ENCODE measurements at regions not wholly inside any gene's neighbourhood (a gene's known extent, or its start where the extent isn't known, plus 50 kb on each side); places are given as distances from the start of the nearest gene placed in this dataset.

DNA sequence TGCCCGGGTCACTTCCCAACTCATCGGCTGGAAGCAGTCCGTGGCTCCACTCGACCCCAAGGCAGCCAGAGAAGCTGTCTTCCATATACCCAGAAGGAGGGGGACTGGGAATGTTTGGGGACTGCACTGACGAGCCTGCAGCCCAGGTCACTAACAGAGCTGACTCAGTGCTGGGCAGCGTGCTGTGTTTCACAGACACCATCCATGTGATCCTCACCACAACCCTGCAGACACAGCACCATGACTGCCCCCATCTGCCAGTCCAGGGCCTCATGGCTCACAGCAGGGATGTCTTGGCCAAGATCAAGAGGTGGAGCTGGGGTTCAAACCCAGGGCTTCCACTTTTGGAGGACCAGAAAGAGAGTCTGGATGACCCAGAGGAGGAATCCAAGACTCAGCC, 67.9 kb downstream of the KLHDC7A start:
- no peak overlapping the region for H3K4me3 ChIP-seq (ENCODE audit: low read depth, low read length)
- no peak for DNase-seq (ENCODE audit: low read depth)
- TF ChIP-seq, protein P1, sequence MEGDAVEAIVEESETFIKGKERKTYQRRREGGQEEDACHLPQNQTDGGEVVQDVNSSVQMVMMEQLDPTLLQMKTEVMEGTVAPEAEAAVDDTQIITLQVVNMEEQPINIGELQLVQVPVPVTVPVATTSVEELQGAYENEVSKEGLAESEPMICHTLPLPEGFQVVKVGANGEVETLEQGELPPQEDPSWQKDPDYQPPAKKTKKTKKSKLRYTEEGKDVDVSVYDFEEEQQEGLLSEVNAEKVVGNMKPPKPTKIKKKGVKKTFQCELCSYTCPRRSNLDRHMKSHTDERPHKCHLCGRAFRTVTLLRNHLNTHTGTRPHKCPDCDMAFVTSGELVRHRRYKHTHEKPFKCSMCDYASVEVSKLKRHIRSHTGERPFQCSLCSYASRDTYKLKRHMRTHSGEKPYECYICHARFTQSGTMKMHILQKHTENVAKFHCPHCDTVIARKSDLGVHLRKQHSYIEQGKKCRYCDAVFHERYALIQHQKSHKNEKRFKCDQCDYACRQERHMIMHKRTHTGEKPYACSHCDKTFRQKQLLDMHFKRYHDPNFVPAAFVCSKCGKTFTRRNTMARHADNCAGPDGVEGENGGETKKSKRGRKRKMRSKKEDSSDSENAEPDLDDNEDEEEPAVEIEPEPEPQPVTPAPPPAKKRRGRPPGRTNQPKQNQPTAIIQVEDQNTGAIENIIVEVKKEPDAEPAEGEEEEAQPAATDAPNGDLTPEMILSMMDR (IDR thresholded peaks at IDR 0.05; ENCODE audit: low read depth, low read length) = no peak
- TF ChIP-seq, protein P2, sequence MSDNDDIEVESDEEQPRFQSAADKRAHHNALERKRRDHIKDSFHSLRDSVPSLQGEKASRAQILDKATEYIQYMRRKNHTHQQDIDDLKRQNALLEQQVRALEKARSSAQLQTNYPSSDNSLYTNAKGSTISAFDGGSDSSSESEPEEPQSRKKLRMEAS (IDR thresholded peaks at IDR 0.05; ENCODE audit: low read depth, low read length) = no peak
- TF ChIP-seq MYC (IDR thresholded peaks at IDR 0.05; ENCODE audit: low read depth, low read length) = no peak
- no peak for TF ChIP-seq POLR2A (IDR thresholded peaks at IDR 0.05; ENCODE audit: extremely low read depth, insufficient read length)

DNA sequence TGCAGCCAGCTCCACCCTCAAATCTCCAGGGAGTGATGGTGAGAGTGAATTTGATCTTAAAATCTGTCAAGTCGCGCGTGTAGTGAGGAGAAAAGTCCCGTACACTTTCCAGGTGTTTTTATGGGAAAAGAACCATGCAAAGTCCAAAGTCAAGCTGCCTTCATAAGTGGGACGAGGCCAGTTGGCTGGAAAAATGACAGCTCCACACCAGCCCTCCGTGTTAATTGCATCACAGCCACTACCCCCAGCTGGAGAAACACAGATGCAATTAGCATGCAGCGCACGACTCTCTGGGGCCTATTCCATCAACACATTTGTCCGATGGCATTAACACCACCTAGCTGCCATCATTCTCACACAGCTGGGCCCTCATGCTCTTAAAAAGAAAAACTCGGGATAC, 68.4 kb downstream of the KLHDC7A start:
- TF ChIP-seq, protein P1 (IDR thresholded peaks at IDR 0.05; ENCODE audit: low read depth, low read length) = no peak
- TF ChIP-seq MYC (IDR thresholded peaks at IDR 0.05; ENCODE audit: low read depth, low read length) (no peak), POLR2A (IDR thresholded peaks at IDR 0.05; ENCODE audit: extremely low read depth, insufficient read length) (no peak)
- TF ChIP-seq, protein P2 (IDR thresholded peaks at IDR 0.05; ENCODE audit: low read depth, low read length) = no peak
- H3K4me3 ChIP-seq (ENCODE audit: low read depth, low read length) = no peak overlapping the region
- no peak for DNase-seq (ENCODE audit: low read depth)

DNA sequence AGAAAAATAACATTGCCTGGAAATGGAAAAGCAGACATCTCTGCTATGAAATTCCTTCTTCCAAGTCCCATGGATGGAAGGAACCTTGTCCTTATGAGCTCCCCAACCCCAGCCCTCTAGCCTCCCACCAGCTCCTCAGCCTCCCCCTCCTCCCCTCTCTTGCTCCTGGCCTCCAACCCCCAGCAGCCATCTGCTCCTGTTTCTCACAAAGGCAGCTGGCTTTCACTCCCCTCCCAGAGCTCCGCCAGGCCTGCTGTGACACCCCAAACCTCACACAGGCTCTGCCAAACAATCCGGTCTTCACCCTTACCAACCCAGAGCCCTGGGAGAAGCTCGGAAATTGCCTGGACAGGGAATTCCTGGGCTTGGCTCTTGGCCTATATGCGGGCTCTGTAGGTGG, 69.2 kb downstream of the KLHDC7A start:
- TF ChIP-seq, protein P1 (IDR thresholded peaks at IDR 0.05; ENCODE audit: low read depth, low read length) = no peak
- TF ChIP-seq MYC (IDR thresholded peaks at IDR 0.05; ENCODE audit: low read depth, low read length) = no peak
- TF ChIP-seq, protein P2 (IDR thresholded peaks at IDR 0.05; ENCODE audit: low read depth, low read length) = no peak
- TF ChIP-seq POLR2A (IDR thresholded peaks at IDR 0.05; ENCODE audit: extremely low read depth, insufficient read length) = no peak
- H3K4me3 ChIP-seq (ENCODE audit: low read depth, low read length) = no peak overlapping the region
- DNase-seq (ENCODE audit: low read depth) = no peak

DNA sequence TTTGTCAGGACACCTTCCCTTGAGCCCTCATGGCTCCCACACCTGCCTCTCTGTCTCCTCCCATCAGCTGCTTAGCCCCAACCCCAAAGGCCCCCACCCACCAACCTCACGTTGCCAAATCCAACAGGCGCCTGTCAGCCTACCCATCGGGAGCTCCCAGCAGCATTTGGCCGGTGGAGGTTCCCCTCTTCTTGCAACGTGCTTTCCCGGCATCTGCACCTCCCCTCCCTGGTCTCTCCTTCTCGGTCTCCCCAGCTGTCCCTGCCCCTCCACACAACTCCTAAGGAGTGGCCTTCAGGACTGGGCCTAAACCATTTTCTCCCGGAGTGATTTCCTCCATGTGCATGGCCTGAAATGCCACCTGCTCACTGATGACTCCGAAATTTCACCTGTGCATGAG, 71.9 kb downstream of the KLHDC7A start:
- H3K4me3 ChIP-seq (ENCODE audit: low read depth, low read length) = no peak overlapping the region
- DNase-seq (ENCODE audit: low read depth) = no peak
- TF ChIP-seq, protein P2 (IDR thresholded peaks at IDR 0.05; ENCODE audit: low read depth, low read length) = no peak
- no peak for TF ChIP-seq POLR2A (IDR thresholded peaks at IDR 0.05; ENCODE audit: extremely low read depth, insufficient read length)
- no peak for TF ChIP-seq MYC (IDR thresholded peaks at IDR 0.05; ENCODE audit: low read depth, low read length)
- TF ChIP-seq, protein P1 (IDR thresholded peaks at IDR 0.05; ENCODE audit: low read depth, low read length) = no peak

DNA sequence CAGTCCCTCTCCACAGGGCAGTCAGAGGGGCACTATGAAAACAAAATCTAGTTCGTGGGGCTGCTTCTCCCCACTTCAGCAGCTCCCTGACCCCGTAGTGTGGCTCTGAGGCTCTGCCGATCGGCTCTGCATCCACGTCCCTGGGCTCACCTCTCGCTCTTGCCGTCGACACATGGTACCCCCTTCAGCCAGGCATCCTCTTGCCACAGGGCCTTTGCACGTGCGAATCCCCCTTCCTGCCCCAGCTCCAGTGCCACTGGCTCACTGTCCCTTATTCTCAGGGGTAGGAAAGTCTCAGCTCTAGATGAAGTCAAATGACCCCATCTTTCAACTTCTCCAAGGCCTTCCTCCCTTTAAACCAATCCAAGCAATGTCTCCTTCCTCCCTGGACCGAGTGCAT, 72.7 kb downstream of the KLHDC7A start:
- DNase-seq (ENCODE audit: low read depth) = no peak
- no peak for TF ChIP-seq POLR2A (IDR thresholded peaks at IDR 0.05; ENCODE audit: extremely low read depth, insufficient read length)
- TF ChIP-seq, protein P1 (IDR thresholded peaks at IDR 0.05; ENCODE audit: low read depth, low read length) = no peak
- TF ChIP-seq, protein P2 (IDR thresholded peaks at IDR 0.05; ENCODE audit: low read depth, low read length) = no peak
- TF ChIP-seq MYC (IDR thresholded peaks at IDR 0.05; ENCODE audit: low read depth, low read length) = no peak
- no peak overlapping the region for H3K4me3 ChIP-seq (ENCODE audit: low read depth, low read length)

DNA sequence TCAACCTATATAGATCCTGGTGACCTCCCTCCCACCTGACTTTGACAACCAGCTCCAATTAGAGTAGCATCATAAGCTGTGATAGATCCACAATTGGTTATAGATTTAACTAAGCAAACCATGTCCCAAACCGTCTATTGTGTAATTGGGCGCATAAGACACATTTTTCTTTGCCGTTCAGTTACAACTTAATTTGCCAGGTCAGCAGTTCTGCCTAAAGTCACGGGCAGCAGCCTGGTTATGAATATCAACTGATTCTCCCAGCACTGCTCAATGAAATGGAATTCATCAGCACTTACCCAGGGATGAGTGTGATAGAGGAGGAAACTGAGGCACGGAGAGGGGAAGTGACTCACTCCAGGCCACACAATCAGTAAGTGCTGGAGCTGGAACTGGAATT, 73.4 kb downstream of the KLHDC7A start:
- DNase-seq (ENCODE audit: low read depth) = no peak
- TF ChIP-seq, protein P2 (IDR thresholded peaks at IDR 0.05; ENCODE audit: low read depth, low read length) = no peak
- TF ChIP-seq, protein P1 (IDR thresholded peaks at IDR 0.05; ENCODE audit: low read depth, low read length) = no peak
- TF ChIP-seq MYC (IDR thresholded peaks at IDR 0.05; ENCODE audit: low read depth, low read length) = no peak
- no peak for TF ChIP-seq POLR2A (IDR thresholded peaks at IDR 0.05; ENCODE audit: extremely low read depth, insufficient read length)
- H3K4me3 ChIP-seq (ENCODE audit: low read depth, low read length) = no peak overlapping the region

Measured in NB4 (cell line).